ENCODE measurements at regions not wholly inside any gene's neighbourhood (a gene's known extent, or its start where the extent isn't known, plus 50 kb on each side); places are given as distances from the start of the nearest gene placed in this dataset.

GRCh38 chr4:151469970-151470369, 61.0 kb downstream of the FHIP1A start:
- TF ChIP-seq CTCF (conservative IDR thresholded peaks at IDR 0.05; ENCODE audit: low read depth, low read length) = no peak
- TF ChIP-seq RCOR1 (IDR thresholded peaks at IDR 0.05; ENCODE audit: insufficient replicate concordance, low read length) = no peak
- TF ChIP-seq MAFK (IDR thresholded peaks at IDR 0.05; ENCODE audit: low read depth, low read length) = no peak
- TF ChIP-seq SMC3 (IDR thresholded peaks at IDR 0.05; ENCODE audit: low read depth, low read length) = no peak
- no peak for TF ChIP-seq CHD1 (IDR thresholded peaks at IDR 0.05; ENCODE audit: low read depth, low read length)
- no peak for TF ChIP-seq POLR2A (IDR thresholded peaks at IDR 0.05; ENCODE audit: low read depth, low read length)
- TF ChIP-seq FOS (IDR thresholded peaks at IDR 0.05; ENCODE audit: low read depth, low read length) = no peak
- no peak for TF ChIP-seq MAZ (IDR thresholded peaks at IDR 0.05; ENCODE audit: borderline replicate concordance, low read depth, low read length)

Data from IMR-90 (cell line).